PC-9 (cell line): ENCODE measurements at regions not wholly inside any gene's neighbourhood (a gene's known extent, or its start where the extent isn't known, plus 50 kb on each side); places are given as distances from the start of the nearest gene placed in this dataset.

Experiments
- EZH2 ChIP-seq: fragments of 200-600 bp; sonication (generic); IDR thresholded peaks from 2 replicates; pipeline ENCODE4 v1.8.0; 2017; ENCODE audit warnings: antibody characterized with exemption, low read depth
- TF ChIP-seq, protein P1 (sequence below): fragments of 200-600 bp; sonication (generic); conservative IDR thresholded peaks from 2 replicates; pipeline ENCODE4 v1.6.1; 2017; ENCODE audit warnings: mixed run types, antibody characterized with exemption, mild to moderate bottlenecking, moderate library complexity

DNA sequence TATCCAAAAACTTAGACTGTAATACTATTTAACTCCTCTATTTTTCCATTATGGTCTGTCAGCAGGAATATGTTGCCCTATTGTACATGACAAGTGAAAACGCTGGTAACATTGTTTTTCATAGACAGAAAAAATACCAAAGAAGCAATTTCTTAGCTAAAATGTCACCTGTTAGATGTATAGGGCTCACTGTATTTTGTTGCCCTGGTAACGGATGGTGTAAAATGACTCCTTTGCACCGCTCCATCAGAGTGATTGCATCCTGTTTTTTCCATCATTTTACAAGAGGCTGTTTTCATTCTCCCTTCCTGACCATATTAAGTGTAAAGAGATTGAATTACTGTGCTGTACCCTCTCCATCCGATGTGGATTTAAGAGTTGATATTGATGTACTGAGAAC lies 460.1 kb upstream of the TLE4 start:
- TF ChIP-seq, protein P1, sequence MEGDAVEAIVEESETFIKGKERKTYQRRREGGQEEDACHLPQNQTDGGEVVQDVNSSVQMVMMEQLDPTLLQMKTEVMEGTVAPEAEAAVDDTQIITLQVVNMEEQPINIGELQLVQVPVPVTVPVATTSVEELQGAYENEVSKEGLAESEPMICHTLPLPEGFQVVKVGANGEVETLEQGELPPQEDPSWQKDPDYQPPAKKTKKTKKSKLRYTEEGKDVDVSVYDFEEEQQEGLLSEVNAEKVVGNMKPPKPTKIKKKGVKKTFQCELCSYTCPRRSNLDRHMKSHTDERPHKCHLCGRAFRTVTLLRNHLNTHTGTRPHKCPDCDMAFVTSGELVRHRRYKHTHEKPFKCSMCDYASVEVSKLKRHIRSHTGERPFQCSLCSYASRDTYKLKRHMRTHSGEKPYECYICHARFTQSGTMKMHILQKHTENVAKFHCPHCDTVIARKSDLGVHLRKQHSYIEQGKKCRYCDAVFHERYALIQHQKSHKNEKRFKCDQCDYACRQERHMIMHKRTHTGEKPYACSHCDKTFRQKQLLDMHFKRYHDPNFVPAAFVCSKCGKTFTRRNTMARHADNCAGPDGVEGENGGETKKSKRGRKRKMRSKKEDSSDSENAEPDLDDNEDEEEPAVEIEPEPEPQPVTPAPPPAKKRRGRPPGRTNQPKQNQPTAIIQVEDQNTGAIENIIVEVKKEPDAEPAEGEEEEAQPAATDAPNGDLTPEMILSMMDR: no peak
- no peak for TF ChIP-seq EZH2
